GM12878 (cell line): ENCODE measurements at regions not wholly inside any gene's neighbourhood (a gene's known extent, or its start where the extent isn't known, plus 50 kb on each side); places are given as distances from the start of the nearest gene placed in this dataset.

ENCODE experiments used
- ATAC-seq: fragments of 200-7000 bp; cut with Tn5 transposase; 3 replicates; pipeline ENCODE4 v1.9.1; 2020; ENCODE audit warnings: mild to moderate bottlenecking, moderate library complexity
- BruUV-seq: library from RNA; stranded (reverse); fragments of 400-500 nt; replicated peaks from 2 replicates; lab custom pipeline; 2021; lab: Mats Ljungman, UMichigan
- CTCF ChIA-PET: fragments of 300-600 bp; sonication (Branson Sonifier 250); formaldehyde crosslinking; extraction: SDS; loops from one replicate; lab custom pipeline; 2021; ENCODE audit warnings: inconsistent platforms; lab: Yijun Ruan, JAX
- POLR2A ChIA-PET: fragments of 350-600 bp; formaldehyde crosslinking; extraction: SDS; loops from one replicate; lab custom pipeline; 2021; ENCODE audit warnings: inconsistent platforms; lab: Charles Lee
- RAD21 ChIA-PET: fragments of 300-600 bp; sonication (Branson Sonifier 250); formaldehyde crosslinking; loops from one replicate; lab custom pipeline; 2023; ENCODE audit warnings: antibody characterized with exemption; ENCODE audit not compliant: unreplicated experiment; lab: Charles Lee
- SMC1A ChIA-PET: fragments of 300-600 bp; sonication (Branson Sonifier 250); formaldehyde crosslinking; loops from one replicate; lab custom pipeline; 2023; ENCODE audit not compliant: unreplicated experiment, uncharacterized antibody; lab: Charles Lee
- DNase-seq: peaks from one replicate; pipeline ENCODE4 v3.0.0-alpha.2; 2011; ENCODE audit warnings: low read depth, low spot score
- FAIRE-seq: peaks from 3 replicates; lab custom pipeline; 2011; peaks lifted over from hg19 to GRCh38; lab: Jason Lieb, UNC
- H2AFZ ChIP-seq: 2 replicates; pipeline ENCODE4 v1.6.0; 2011; ENCODE audit warnings: low read depth, low read length, control low read depth; ENCODE audit not compliant: control insufficient read depth
- H3K27ac ChIP-seq: 2 replicates; pipeline ENCODE4 v1.5.1; 2011; ENCODE audit warnings: control low read depth; ENCODE audit not compliant: control insufficient read depth, insufficient read depth
- H3K27me3 ChIP-seq, 2 experiments: replicated peaks in 1 of 2; 2 replicates each; pipeline versions ENCODE4 v1.6.0 to v1.6.1; 2011; ENCODE audit warnings: low read length in 1 of 2; ENCODE audit not compliant: control insufficient read depth in 2 of 2, insufficient read depth in 2 of 2
- H3K36me3 ChIP-seq, 2 experiments: 2 replicates each; pipeline ENCODE4 v1.5.1; 2011; ENCODE audit warnings: low read length in 1 of 2; ENCODE audit not compliant: control insufficient read depth in 2 of 2, insufficient read depth in 2 of 2
- H3K4me1 ChIP-seq: 2 replicates; pipeline ENCODE4 v1.6.1; 2011; ENCODE audit warnings: mild to moderate bottlenecking, low read length, moderate library complexity, mixed read lengths; ENCODE audit not compliant: control insufficient read depth, insufficient read depth
- H3K4me2 ChIP-seq: 2 replicates; pipeline ENCODE4 v1.6.0; 2011; ENCODE audit warnings: control low read depth; ENCODE audit not compliant: control insufficient read depth, insufficient read depth
- H3K4me3 ChIP-seq: fragments of 200-600 bp; sonication (generic); 2 replicates; pipeline ENCODE4 v1.5.1; 2016
- H3K79me2 ChIP-seq: 2 replicates; pipeline ENCODE4 v1.6.0; 2011; ENCODE audit warnings: low read length; ENCODE audit not compliant: control insufficient read depth, insufficient read depth
- H3K9ac ChIP-seq: 2 replicates; pipeline ENCODE4 v1.8.0; 2011; ENCODE audit warnings: low read length, control low read depth, mixed read lengths; ENCODE audit not compliant: control insufficient read depth, insufficient read depth
- H3K9me3 ChIP-seq: replicated peaks from 3 replicates; pipeline ENCODE4 v1.5.1; 2011; ENCODE audit warnings: mild to moderate bottlenecking, low read length; ENCODE audit not compliant: control insufficient read depth, insufficient read depth
- H4K20me1 ChIP-seq: 2 replicates; pipeline ENCODE4 v1.6.0; 2011; ENCODE audit not compliant: control insufficient read depth, insufficient read depth
- ATF7 ChIP-seq: fragments of 450-650 bp; IDR thresholded peaks from 2 replicates; pipeline ENCODE4 v1.6.1; 2016; ENCODE audit warnings: low read depth, mild to moderate bottlenecking
- BACH1 ChIP-seq: fragments of 450-650 bp; IDR thresholded peaks from 2 replicates; pipeline ENCODE4 v1.6.1; 2017; ENCODE audit warnings: mild to moderate bottlenecking, borderline replicate concordance
- BCLAF1 ChIP-seq: fragments of 450-650 bp; IDR thresholded peaks from 2 replicates; pipeline ENCODE4 v1.6.1; 2017; ENCODE audit warnings: antibody characterized with exemption, mild to moderate bottlenecking, moderate library complexity
- BRCA1 ChIP-seq: IDR thresholded peaks from 2 replicates; pipeline ENCODE4 v1.6.1; 2011; ENCODE audit warnings: low read depth, low read length, improper control_type of control experiment
- CBFB ChIP-seq: IDR thresholded peaks from 2 replicates; pipeline ENCODE4 v1.6.1; 2016; ENCODE audit warnings: antibody characterized with exemption, low read depth
- E4F1 ChIP-seq: fragments of 450-650 bp; IDR thresholded peaks from 2 replicates; pipeline ENCODE4 v1.6.1; 2018; ENCODE audit warnings: borderline replicate concordance, mild to moderate bottlenecking; ENCODE audit not compliant: partially characterized antibody
- FOS ChIP-seq: IDR thresholded peaks from 3 replicates; pipeline ENCODE4 v1.6.1; 2011; ENCODE audit warnings: borderline replicate concordance; ENCODE audit not compliant: insufficient read length; ENCODE audit errors: extremely low read depth
- JUND ChIP-seq: IDR thresholded peaks from 2 replicates; pipeline ENCODE4 v1.6.1; 2012; ENCODE audit warnings: low read depth, mild to moderate bottlenecking, low read length, improper control_type of control experiment, moderate library complexity
- NR2F1 ChIP-seq: fragments of 450-650 bp; conservative IDR thresholded peaks from 2 replicates; pipeline ENCODE4 v1.6.1; 2017; ENCODE audit warnings: mild to moderate bottlenecking
- RELA ChIP-seq: fragments of 450-650 bp; IDR thresholded peaks from 2 replicates; pipeline ENCODE4 v1.8.0; 2014; ENCODE audit warnings: borderline replicate concordance; ENCODE audit not compliant: partially characterized antibody
- ZBED1 ChIP-seq: IDR thresholded peaks from 2 replicates; pipeline ENCODE4 v1.6.1; 2016; ENCODE audit warnings: borderline replicate concordance
- ZBTB33 ChIP-seq: fragments of 450-650 bp; IDR thresholded peaks from 2 replicates; pipeline ENCODE4 v1.6.1; 2017; ENCODE audit warnings: mild to moderate bottlenecking
- ZNF592 ChIP-seq: fragments of 450-650 bp; IDR thresholded peaks from 2 replicates; pipeline ENCODE4 v1.6.1; 2017; ENCODE audit warnings: mild to moderate bottlenecking, moderate library complexity
- WGBS: methylation state at CpG from one replicate; pipeline ENCODE4 v1.1.6; 2016; ENCODE audit warnings: low lambda C conversion rate; ENCODE audit not compliant: insufficient replicate concordance, insufficient coverage; ENCODE audit errors: missing lambda C conversion rate; 5-methylcytosine and 5-hydroxymethylcytosine counted together
- in situ Hi-C: fragments of 300-500 bp; cut with MboI; formaldehyde crosslinking; loops from 9 replicates; pipeline ENCODE4 v1.14.3; 2018; ENCODE audit warnings: mixed read lengths
- intact Hi-C: fragments of 100-400 bp; cut with micrococcal nuclease; formaldehyde crosslinking; loops from one replicate; pipeline ENCODE4 v1.14.2; 2022; ENCODE audit not compliant: unreplicated experiment

GRCh38 chr6:139547122-139547776 is 172.8 kb upstream of the CITED2 start:
- Histone ChIP-seq H3K36me3 (no peaks in the 10 kb centered on the region), H3K27me3 (no peaks in the 10 kb centered on the region), H3K9ac (no peak overlapping the region), H3K4me1 (no peaks in the 10 kb centered on the region), H3K4me3 (no peak overlapping the region), H3K4me2 (no peak overlapping the region), H4K20me1 (no peaks in the 10 kb centered on the region), H3K9me3 (no peaks in the 10 kb centered on the region), H2AFZ (no peak overlapping the region), H3K79me2 (no peaks in the 10 kb centered on the region), H3K27ac (no peak overlapping the region)
- intact Hi-C loops (no loop called here), in situ Hi-C loops (no loop called here)
- TF ChIP-seq FOS (no peak), E4F1 (no peak), BACH1 (no peak), ZBED1 (no peak), ATF7 (no peak), JUND (no peak), ZNF592 (no peak), CBFB (no peak), BCLAF1 (no peak), ZBTB33 (no peak), NR2F1 (no peak), RELA (no peak), BRCA1 (no peak)
- ChIA-PET POLR2A (no interaction called here), SMC1A (interaction anchor here (1.1 kb wide), 1 partner anchor 10 kb away, joined by 3 read pairs; no protein-coding TSS in a partner anchor), RAD21 (no interaction called here), CTCF (interaction anchor here (1.0 kb wide), 1 partner anchor 175 kb away, joined by 3 read pairs; no protein-coding TSS in a partner anchor)
- WGBS: 59% methylated on average over 4 of the region's 4 CpGs
- ATAC-seq (no peak), DNase-seq (no peak), FAIRE-seq (no peak)
- no TSS peak for BruUV-seq
